Ammon's horn (tissue), 1 donor: ENCODE measurements at regions not wholly inside any gene's neighbourhood (a gene's known extent, or its start where the extent isn't known, plus 50 kb on each side); places are given as distances from the start of the nearest gene placed in this dataset.

Source experiments
- DNase-seq: peaks from one replicate; pipeline ENCODE4 v3.0.0-alpha.2; 2016; ENCODE audit warnings: low spot score

- no peak for DNase-seq
These were observed 61.2 kb upstream of the RAI2 start for GRCh38 chrX:17922303-17922702.

GRCh38 chrX:17919896-17920446 lies 58.9 kb upstream of the RAI2 start:
- no peak for DNase-seq

GRCh38 chrX:17917945-17918577 lies 57.0 kb upstream of the RAI2 start:
- no peak for DNase-seq

- peak; percentile 1 for DNase-seq
These were observed 52.7 kb upstream of the RAI2 start for GRCh38 chrX:17913801-17914200.
